K562 (cell line): ENCODE measurements at regions not wholly inside any gene's neighbourhood (a gene's known extent, or its start where the extent isn't known, plus 50 kb on each side); places are given as distances from the start of the nearest gene placed in this dataset.
A peak's percentile ranks its signal among the peaks of the same experiment; 100 is the strongest.

Experiments used
- BHLHE40 ChIP-seq: IDR thresholded peaks from 2 replicates; pipeline ENCODE4 v1.6.1; 2011; ENCODE audit warnings: low read length, improper control_type of control experiment
- DACH1 ChIP-seq: fragments of 450-650 bp; IDR thresholded peaks from 2 replicates; pipeline ENCODE4 v1.6.1; 2018; ENCODE audit not compliant: partially characterized antibody
- ETV5 ChIP-seq: sonication (generic); formaldehyde crosslinking; IDR thresholded peaks from 2 replicates; pipeline ENCODE4 v1.4.0; 2020; ENCODE audit warnings: low read depth, mild to moderate bottlenecking, missing genetic modification reagents
- JUND ChIP-seq, 2 experiments: IDR thresholded peaks; 2 replicates in 1 of 2; 3 replicates in 1 of 2; pipeline ENCODE4 v1.6.1; 2011; ENCODE audit warnings: borderline replicate concordance in 2 of 2, low read depth in 2 of 2, low read length in 2 of 2, improper control_type of control experiment in 1 of 2, missing biosample characterization in 1 of 2, missing genetic modification characterization in 1 of 2, missing genetic modification reagents in 1 of 2
- MYBL2 ChIP-seq, 2 experiments: fragments of 450-650 bp in 1 of 2; sonication (generic) in 1 of 2; formaldehyde crosslinking in 1 of 2; IDR thresholded peaks; 2 replicates each; pipeline versions ENCODE4 v1.6.1 to v1.8.1; 2017 to 2022; ENCODE audit warnings: borderline replicate concordance in 1 of 2, inconsistent platforms in 1 of 2, low read depth in 1 of 2, mild to moderate bottlenecking in 1 of 2, missing genetic modification reagents in 1 of 2, moderate library complexity in 1 of 2
- NR4A1 ChIP-seq, 2 experiments: fragments of 250-450 bp in 1 of 2; fragments of 450-650 bp in 1 of 2; sonication (Bioruptor Pico) in 1 of 2; IDR thresholded peaks; 2 replicates each; pipeline versions ENCODE4 v1.4.0 to v1.6.1; 2016 to 2020; ENCODE audit warnings: mild to moderate bottlenecking in 2 of 2, missing compliant biosample characterization in 1 of 2, missing genetic modification characterization in 1 of 2, moderate library complexity in 1 of 2
- POLR2H ChIP-seq: IDR thresholded peaks from 2 replicates; pipeline ENCODE4 v1.6.1; 2016; ENCODE audit warnings: missing genetic modification characterization, low read depth, mild to moderate bottlenecking, control low read depth, missing compliant biosample characterization, moderate library complexity
- SAP30 ChIP-seq: fragments of 200-600 bp; sonication (generic); IDR thresholded peaks from 2 replicates; pipeline ENCODE4 v1.6.1; 2012; ENCODE audit warnings: borderline replicate concordance, low read depth, mild to moderate bottlenecking, moderate library complexity, low read length, control low read depth, inconsistent platforms; ENCODE audit not compliant: insufficient read depth, poor library complexity, severe bottlenecking
- SMAD1 ChIP-seq: fragments of 150-350 bp; IDR thresholded peaks from 2 replicates; pipeline ENCODE4 v1.6.1; 2014; ENCODE audit warnings: low read length, low read depth; ENCODE audit not compliant: partially characterized antibody
- TOE1 ChIP-seq, 2 experiments: fragments of 450-650 bp in 1 of 2; sonication (generic) in 1 of 2; formaldehyde crosslinking in 1 of 2; IDR thresholded peaks; 2 replicates each; pipeline versions ENCODE4 v1.7.1 to v1.8.0; 2016 to 2022; ENCODE audit warnings: borderline replicate concordance in 2 of 2, mild to moderate bottlenecking in 2 of 2, antibody characterized with exemption in 1 of 2, inconsistent platforms in 1 of 2, low read depth in 1 of 2, missing genetic modification reagents in 1 of 2, moderate library complexity in 1 of 2
- ZKSCAN3 ChIP-seq: fragments of 250-450 bp; sonication (Bioruptor Pico); IDR thresholded peaks from 2 replicates; pipeline ENCODE4 v1.4.0; 2020
- ZNF133 ChIP-seq: fragments of 250-450 bp; sonication (Bioruptor Pico); IDR thresholded peaks from 2 replicates; pipeline ENCODE4 v1.4.0; 2020; ENCODE audit warnings: mild to moderate bottlenecking
- TF ChIP-seq, protein P1 (sequence below), 2 experiments: IDR thresholded peaks in 1 of 2; conservative IDR thresholded peaks in 1 of 2; 2 replicates each; pipeline ENCODE4 v1.6.1; 2016; ENCODE audit warnings: low read depth in 2 of 2, mild to moderate bottlenecking in 1 of 2, missing compliant biosample characterization in 1 of 2, missing genetic modification characterization in 1 of 2, moderate library complexity in 1 of 2
- TF ChIP-seq, protein P2 (sequence below): fragments of 250-450 bp; sonication (Bioruptor Pico); IDR thresholded peaks from 2 replicates; pipeline ENCODE4 v1.9.0; 2021; ENCODE audit warnings: mild to moderate bottlenecking, inconsistent platforms

DNA sequence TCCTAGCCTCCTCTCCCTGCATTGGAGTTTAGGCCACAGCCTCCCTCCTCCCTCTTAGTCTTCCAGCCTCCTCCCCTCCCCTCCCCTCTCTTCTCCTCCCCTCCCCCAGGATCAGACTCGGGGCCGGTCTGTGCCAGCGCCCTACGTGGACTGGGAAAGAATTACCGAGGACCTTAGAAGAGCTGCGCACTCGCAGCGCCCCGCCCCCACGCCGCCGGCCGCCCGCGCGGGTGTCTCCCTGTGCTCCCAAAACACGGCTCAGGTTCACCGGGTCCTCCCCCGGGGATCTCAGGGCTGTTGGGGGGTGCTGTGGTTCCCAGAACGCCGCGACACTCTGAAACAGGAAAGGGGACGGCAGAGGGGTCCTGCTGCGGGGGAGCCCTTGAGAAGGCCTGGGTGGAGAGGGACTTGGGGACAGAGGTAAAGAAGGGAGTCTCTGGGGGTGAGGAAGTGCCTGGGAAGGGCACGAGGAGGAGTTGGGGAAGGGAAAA is 122.3 kb upstream of the TBL1X start (continued):
- TF ChIP-seq, protein P1, sequence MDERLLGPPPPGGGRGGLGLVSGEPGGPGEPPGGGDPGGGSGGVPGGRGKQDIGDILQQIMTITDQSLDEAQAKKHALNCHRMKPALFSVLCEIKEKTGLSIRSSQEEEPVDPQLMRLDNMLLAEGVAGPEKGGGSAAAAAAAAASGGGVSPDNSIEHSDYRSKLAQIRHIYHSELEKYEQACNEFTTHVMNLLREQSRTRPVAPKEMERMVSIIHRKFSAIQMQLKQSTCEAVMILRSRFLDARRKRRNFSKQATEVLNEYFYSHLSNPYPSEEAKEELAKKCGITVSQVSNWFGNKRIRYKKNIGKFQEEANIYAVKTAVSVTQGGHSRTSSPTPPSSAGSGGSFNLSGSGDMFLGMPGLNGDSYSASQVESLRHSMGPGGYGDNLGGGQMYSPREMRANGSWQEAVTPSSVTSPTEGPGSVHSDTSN (CRISPR knock-in tag; IDR thresholded peaks at IDR 0.05; ENCODE audit: low read depth): no peak
- TF ChIP-seq, protein P1 (tag; conservative IDR thresholded peaks at IDR 0.05; ENCODE audit: low read depth): no peak
- peak; percentile 32; the same call in 1 of the 2 replicates for TF ChIP-seq JUND (IDR thresholded peaks at IDR 0.05; ENCODE audit: borderline replicate concordance, low read depth, low read length)
- TF ChIP-seq JUND (tag; IDR thresholded peaks at IDR 0.05; ENCODE audit: borderline replicate concordance, low read depth, low read length): no peak; the same call in 2 of the 3 replicates
- TF ChIP-seq ETV5 (CRISPR knock-in tag): no peak
- TF ChIP-seq SMAD1: no peak
- no peak for TF ChIP-seq DACH1
- TF ChIP-seq TOE1 (IDR thresholded peaks at IDR 0.05; ENCODE audit: borderline replicate concordance): peak; percentile 66
- no peak for TF ChIP-seq TOE1 (CRISPR knock-in tag; IDR thresholded peaks at IDR 0.05; ENCODE audit: borderline replicate concordance, low read depth)
- TF ChIP-seq, protein P2, sequence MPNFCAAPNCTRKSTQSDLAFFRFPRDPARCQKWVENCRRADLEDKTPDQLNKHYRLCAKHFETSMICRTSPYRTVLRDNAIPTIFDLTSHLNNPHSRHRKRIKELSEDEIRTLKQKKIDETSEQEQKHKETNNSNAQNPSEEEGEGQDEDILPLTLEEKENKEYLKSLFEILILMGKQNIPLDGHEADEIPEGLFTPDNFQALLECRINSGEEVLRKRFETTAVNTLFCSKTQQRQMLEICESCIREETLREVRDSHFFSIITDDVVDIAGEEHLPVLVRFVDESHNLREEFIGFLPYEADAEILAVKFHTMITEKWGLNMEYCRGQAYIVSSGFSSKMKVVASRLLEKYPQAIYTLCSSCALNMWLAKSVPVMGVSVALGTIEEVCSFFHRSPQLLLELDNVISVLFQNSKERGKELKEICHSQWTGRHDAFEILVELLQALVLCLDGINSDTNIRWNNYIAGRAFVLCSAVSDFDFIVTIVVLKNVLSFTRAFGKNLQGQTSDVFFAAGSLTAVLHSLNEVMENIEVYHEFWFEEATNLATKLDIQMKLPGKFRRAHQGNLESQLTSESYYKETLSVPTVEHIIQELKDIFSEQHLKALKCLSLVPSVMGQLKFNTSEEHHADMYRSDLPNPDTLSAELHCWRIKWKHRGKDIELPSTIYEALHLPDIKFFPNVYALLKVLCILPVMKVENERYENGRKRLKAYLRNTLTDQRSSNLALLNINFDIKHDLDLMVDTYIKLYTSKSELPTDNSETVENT (CRISPR knock-in tag): no peak
- no peak for TF ChIP-seq POLR2H (tag)
- TF ChIP-seq ZNF133 (CRISPR knock-in tag): no peak
- no peak for TF ChIP-seq ZKSCAN3 (CRISPR knock-in tag)
- no peak for TF ChIP-seq SAP30
- TF ChIP-seq NR4A1 (CRISPR knock-in tag; IDR thresholded peaks at IDR 0.05): no peak
- no peak for TF ChIP-seq NR4A1 (tag; IDR thresholded peaks at IDR 0.05)
- peak; percentile 40; the same call in 1 of the 2 replicates for TF ChIP-seq BHLHE40
- no peak for TF ChIP-seq MYBL2 (IDR thresholded peaks at IDR 0.05; ENCODE audit: low read depth)
- TF ChIP-seq MYBL2 (CRISPR knock-in tag; IDR thresholded peaks at IDR 0.05; ENCODE audit: borderline replicate concordance): no peak
